HepG2 (cell line): ENCODE measurements at regions not wholly inside any gene's neighbourhood (a gene's known extent, or its start where the extent isn't known, plus 50 kb on each side); places are given as distances from the start of the nearest gene placed in this dataset.

Source experiments
- ATAC-seq: fragments of 200-7000 bp; cut with Tn5 transposase; 3 replicates; pipeline ENCODE4 v1.9.1; 2020; ENCODE audit warnings: mild to moderate bottlenecking, moderate library complexity
- BruUV-seq: library from RNA; stranded (reverse); fragments of 400-500 nt; replicated peaks from 2 replicates; lab custom pipeline; 2021; lab: Mats Ljungman, UMichigan
- CTCF ChIA-PET: fragments of 300-600 bp; formaldehyde crosslinking; extraction: SDS; loops from one replicate; lab custom pipeline; 2021; ENCODE audit warnings: low total read pairs, inconsistent platforms, low intra/inter-chr PET ratio; lab: Yijun Ruan, JAX
- POLR2A ChIA-PET: fragments of 350-600 bp; sonication (Branson Sonifier 250); formaldehyde crosslinking; loops from one replicate; lab custom pipeline; 2020; ENCODE audit warnings: antibody characterized with exemption, inconsistent platforms; lab: Yijun Ruan, JAX
- DNase-seq: peaks from one replicate; pipeline ENCODE4 v3.0.0-alpha.2; 2015; ENCODE audit warnings: low spot score
- FAIRE-seq: peaks from 3 replicates; lab custom pipeline; 2011; peaks lifted over from hg19 to GRCh38; lab: Jason Lieb, UNC
- H2AFZ ChIP-seq: one replicate; pipeline ENCODE4 v1.6.1; 2011; ENCODE audit warnings: low read length, inconsistent platforms
- H3K27ac ChIP-seq: fragments of 300-600 bp; 3 replicates; pipeline ENCODE4 v1.8.0; 2011; ENCODE audit warnings: mixed run types, mild to moderate bottlenecking, mixed read lengths, low read length, inconsistent platforms; ENCODE audit not compliant: insufficient read depth; ENCODE audit errors: extremely low read length
- H3K27me3 ChIP-seq, 2 experiments: fragments of 200-600 bp in 1 of 2; 2 replicates in 1 of 2; 3 replicates in 1 of 2; pipeline versions ENCODE4 v1.6.0 to v1.8.0; 2011; ENCODE audit warnings: low read length in 2 of 2, mild to moderate bottlenecking in 2 of 2, moderate library complexity in 2 of 2, inconsistent platforms in 1 of 2; ENCODE audit not compliant: insufficient read depth in 2 of 2, control insufficient read depth in 1 of 2
- H3K36me3 ChIP-seq, 2 experiments: fragments of 200-600 bp in 1 of 2; replicated peaks in 1 of 2; 2 replicates in 1 of 2; 3 replicates in 1 of 2; pipeline versions ENCODE4 v1.5.1 to v1.8.0; 2011; ENCODE audit warnings: low read length in 2 of 2, inconsistent platforms in 1 of 2; ENCODE audit not compliant: insufficient read depth in 2 of 2, control insufficient read depth in 1 of 2
- H3K4me1 ChIP-seq: 2 replicates; pipeline ENCODE4 v1.5.1; 2012; ENCODE audit warnings: low read length, inconsistent platforms; ENCODE audit not compliant: insufficient read depth
- H3K4me2 ChIP-seq: 2 replicates; pipeline ENCODE4 v1.6.0; 2011; ENCODE audit warnings: low read depth, low read length, inconsistent platforms
- H3K4me3 ChIP-seq, 3 experiments: fragments of 200-600 bp in 1 of 3; sonication (generic), shearing (Covaris generic) in 1 of 3; replicated peaks in 1 of 3; 2 replicates each; pipeline ENCODE4 v1.5.1; 2011 to 2016; ENCODE audit warnings: low read length in 3 of 3, inconsistent platforms in 2 of 3, low read depth in 2 of 3, mild to moderate bottlenecking in 2 of 3, control low read depth in 1 of 3, mixed read lengths in 1 of 3; ENCODE audit not compliant: insufficient read depth in 1 of 3
- H3K79me2 ChIP-seq: one replicate; pipeline ENCODE4 v1.6.1; 2011; ENCODE audit warnings: low read length, inconsistent platforms; ENCODE audit not compliant: insufficient read depth
- H3K9ac ChIP-seq: 2 replicates; pipeline ENCODE4 v1.6.0; 2011; ENCODE audit warnings: mild to moderate bottlenecking, low read depth, low read length, inconsistent platforms; ENCODE audit not compliant: insufficient read depth
- H3K9me3 ChIP-seq: 2 replicates; pipeline ENCODE4 v1.5.1; 2012; ENCODE audit warnings: mild to moderate bottlenecking, low read length
- H4K20me1 ChIP-seq: 2 replicates; pipeline ENCODE4 v1.6.0; 2011; ENCODE audit warnings: inconsistent platforms, mild to moderate bottlenecking, low read length, moderate library complexity; ENCODE audit not compliant: insufficient read depth
- AHR ChIP-seq: IDR thresholded peaks from 2 replicates; pipeline ENCODE4 v1.6.1; 2018; ENCODE audit warnings: missing genetic modification reagents, missing compliant biosample characterization
- ARID5B ChIP-seq: IDR thresholded peaks from 2 replicates; pipeline ENCODE4 v1.4.0; 2020; ENCODE audit warnings: mild to moderate bottlenecking, missing genetic modification reagents
- BHLHE40 ChIP-seq: IDR thresholded peaks from 2 replicates; pipeline ENCODE4 v1.6.1; 2011; ENCODE audit warnings: low read length, improper control_type of control experiment
- DNMT1 ChIP-seq: sonication (generic); formaldehyde crosslinking; IDR thresholded peaks from 2 replicates; pipeline ENCODE4 v1.5.1; 2020; ENCODE audit warnings: mild to moderate bottlenecking, missing genetic modification reagents
- ELF4 ChIP-seq: sonication (generic); formaldehyde crosslinking; IDR thresholded peaks from 2 replicates; pipeline ENCODE4 v1.5.0; 2020; ENCODE audit warnings: missing genetic modification reagents, mild to moderate bottlenecking, moderate library complexity, borderline replicate concordance
- HNRNPUL1 ChIP-seq: fragments of 200-400 bp; formaldehyde crosslinking; IDR thresholded peaks from 2 replicates; pipeline ENCODE4 v1.6.1; 2017; ENCODE audit warnings: low read depth, mild to moderate bottlenecking, low read length, moderate library complexity
- KLF12 ChIP-seq: sonication (generic); formaldehyde crosslinking; IDR thresholded peaks from 2 replicates; pipeline ENCODE4 v1.4.0; 2020; ENCODE audit warnings: missing genetic modification reagents, borderline replicate concordance
- LRRFIP1 ChIP-seq: sonication (generic); formaldehyde crosslinking; conservative IDR thresholded peaks from 2 replicates; pipeline ENCODE4 v1.4.0; 2020; ENCODE audit warnings: missing genetic modification reagents
- MIER3 ChIP-seq: IDR thresholded peaks from 2 replicates; pipeline ENCODE4 v1.6.1; 2016; ENCODE audit warnings: missing compliant biosample characterization, borderline replicate concordance
- SMAD1 ChIP-seq: sonication (generic); formaldehyde crosslinking; IDR thresholded peaks from 2 replicates; pipeline ENCODE4 v1.4.0; 2020; ENCODE audit warnings: missing genetic modification reagents, low read depth, mild to moderate bottlenecking, borderline replicate concordance
- WIZ ChIP-seq: sonication (generic); formaldehyde crosslinking; IDR thresholded peaks from 2 replicates; pipeline ENCODE4 v1.5.1; 2020; ENCODE audit warnings: mild to moderate bottlenecking, missing genetic modification reagents
- ZBTB2 ChIP-seq: sonication (generic); formaldehyde crosslinking; IDR thresholded peaks from 2 replicates; pipeline ENCODE4 v1.8.0; 2022; ENCODE audit warnings: low read depth, missing genetic modification reagents
- ZNF124 ChIP-seq: sonication (generic); formaldehyde crosslinking; IDR thresholded peaks from 2 replicates; pipeline ENCODE4 v1.4.0; 2020; ENCODE audit warnings: missing genetic modification reagents
- ZNF569 ChIP-seq: sonication (generic); formaldehyde crosslinking; IDR thresholded peaks from 2 replicates; pipeline ENCODE4 v1.5.0; 2020; ENCODE audit warnings: mild to moderate bottlenecking, missing genetic modification reagents, moderate library complexity, borderline replicate concordance
- ZNF740 ChIP-seq: sonication (generic); formaldehyde crosslinking; IDR thresholded peaks from 2 replicates; pipeline ENCODE4 v1.4.0; 2020; ENCODE audit warnings: missing genetic modification reagents
- ZSCAN9 ChIP-seq: IDR thresholded peaks from 2 replicates; pipeline ENCODE4 v1.6.1; 2016; ENCODE audit warnings: borderline replicate concordance
- WGBS: methylation state at CpG from one replicate; pipeline ENCODE4 v1.1.6; 2017; ENCODE audit warnings: low lambda C conversion rate; 5-methylcytosine and 5-hydroxymethylcytosine counted together
- in situ Hi-C: cut with HindIII; loops from 2 replicates; pipeline ENCODE4 v1.10.0; 2017; ENCODE audit warnings: low pct_unique_long_range_greater_than_20kb; ENCODE audit not compliant: extremely low pct_ligation_motif_present
- intact Hi-C: fragments of 100-400 bp; cut with micrococcal nuclease; formaldehyde crosslinking; loops from one replicate; pipeline ENCODE4 v1.10.0; 2022; ENCODE audit not compliant: unreplicated experiment

- Histone ChIP-seq H3K27me3 (no peaks in the 10 kb centered on the region), H3K9ac (no peak overlapping the region), H3K4me1 (no peaks in the 10 kb centered on the region), H3K9me3 (no peaks in the 10 kb centered on the region), H3K79me2 (no peaks in the 10 kb centered on the region), H3K36me3 (no peaks in the 10 kb centered on the region), H4K20me1 (no peaks in the 10 kb centered on the region), H3K27ac (no peak overlapping the region), H2AFZ (no peak overlapping the region), H3K4me2 (no peak overlapping the region), H3K4me3 (no peak overlapping the region)
- no peak for FAIRE-seq
- ChIA-PET POLR2A (no interaction called here), CTCF (no interaction called here)
- no TSS peak for BruUV-seq
- ATAC-seq, result no peak
- WGBS, result 31% methylated on average over 5 of the region's 5 CpGs
- no peak for DNase-seq
- in situ Hi-C loops, result no loop called here
- intact Hi-C loops, result no loop called here
- TF ChIP-seq ZBTB2 (CRISPR knock-in tag) (no peak), LRRFIP1 (CRISPR knock-in tag) (no peak), WIZ (CRISPR knock-in tag) (no peak), ZSCAN9 (CRISPR knock-in tag) (no peak), ARID5B (CRISPR knock-in tag) (no peak), ZNF124 (CRISPR knock-in tag) (no peak), BHLHE40 (no peak), MIER3 (no peak), SMAD1 (CRISPR knock-in tag) (no peak), ZNF740 (no peak), KLF12 (CRISPR knock-in tag) (no peak), DNMT1 (CRISPR knock-in tag) (no peak), ZNF569 (CRISPR knock-in tag) (no peak), ELF4 (CRISPR knock-in tag) (no peak), AHR (no peak), HNRNPUL1 (no peak)
Measured at GRCh38 chr15:22236469-22236868, 156.1 kb downstream of the OR4M2 start.
